ENCODE measurements at regions not wholly inside any gene's neighbourhood (a gene's known extent, or its start where the extent isn't known, plus 50 kb on each side); places are given as distances from the start of the nearest gene placed in this dataset.

DNA sequence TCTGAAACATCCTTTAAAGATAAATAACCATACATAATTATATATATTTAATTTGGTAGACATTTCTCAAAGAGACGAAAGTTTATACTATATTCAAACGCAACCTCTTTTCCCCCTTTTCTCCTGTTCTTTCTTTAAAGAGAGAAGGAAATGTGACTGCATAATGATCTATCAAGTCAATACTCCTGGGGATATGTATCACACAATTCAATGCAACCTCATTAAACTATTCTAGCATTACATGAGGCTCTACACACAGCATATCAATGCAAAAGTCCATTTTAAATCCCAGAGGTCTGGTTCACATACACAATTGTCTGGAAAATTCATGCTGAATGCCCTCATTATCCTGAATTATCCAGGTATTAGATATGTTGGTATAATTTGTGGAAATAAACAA, 330.7 kb downstream of the LMX1A start:
- no peak for FAIRE-seq

DNA sequence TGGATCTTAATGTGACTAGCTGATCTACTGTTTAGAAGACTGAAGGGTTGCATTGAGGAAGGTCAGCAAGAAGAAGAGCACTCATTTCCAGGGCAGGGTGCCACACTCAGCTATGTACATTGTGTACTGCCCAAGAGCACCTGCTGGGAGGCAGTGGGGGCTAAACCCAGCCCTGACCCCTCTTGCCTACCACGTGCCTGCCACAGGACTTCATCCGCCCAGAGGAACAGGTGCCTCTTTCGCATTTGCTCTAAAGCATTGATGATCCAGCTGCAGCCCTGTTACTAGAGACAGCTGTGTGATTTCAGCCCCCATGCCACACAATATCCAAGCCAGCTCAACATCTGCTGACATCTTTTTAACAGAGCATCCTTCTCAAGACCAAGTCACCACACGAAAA, 341.8 kb downstream of the LMX1A start:
- no peak for FAIRE-seq

DNA sequence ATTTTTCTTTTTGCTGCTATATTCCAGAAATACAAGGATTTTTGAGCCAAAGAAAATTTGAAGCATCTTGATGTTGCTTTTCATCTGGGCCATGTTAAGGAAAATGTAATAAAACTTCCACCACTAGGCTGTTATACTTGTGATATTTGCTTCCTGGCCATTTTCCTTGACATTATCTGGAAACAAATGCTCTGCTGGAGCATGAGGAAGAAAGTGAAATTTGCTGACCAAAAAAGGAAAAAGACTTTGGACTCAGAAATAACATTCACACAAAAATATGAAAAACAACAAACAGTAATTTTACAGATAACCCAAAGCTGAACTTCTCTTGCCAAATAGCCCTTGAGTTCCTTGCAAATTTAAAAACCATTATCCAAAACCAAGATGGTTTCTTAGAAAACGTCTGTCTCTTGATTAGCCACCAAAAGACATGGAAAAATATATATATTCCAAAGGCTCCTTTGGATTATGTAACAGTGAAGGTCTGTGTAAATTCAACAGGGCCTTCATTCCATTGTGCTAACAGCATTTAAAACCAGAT, 344.5 kb downstream of the LMX1A start:
- no peak for FAIRE-seq

DNA sequence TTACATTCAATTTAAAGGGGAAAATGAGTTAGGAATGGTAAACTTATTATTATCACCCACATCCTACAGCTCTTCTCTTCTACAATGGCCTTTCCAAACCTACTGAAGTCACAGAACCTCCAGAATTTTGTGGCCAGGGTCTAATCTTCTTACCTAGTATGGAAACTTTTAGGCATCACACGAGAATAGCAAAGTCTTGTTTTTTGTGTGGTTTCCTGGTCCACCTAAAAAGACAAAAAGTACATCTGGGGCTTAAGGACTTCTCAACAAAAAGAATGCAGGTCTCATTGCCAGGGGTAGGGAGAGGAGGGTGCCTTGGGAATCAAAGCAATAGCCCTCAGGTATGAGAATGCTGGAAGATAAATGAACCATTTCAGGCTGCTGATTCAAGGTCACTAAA, 345.3 kb downstream of the LMX1A start:
- no peak for FAIRE-seq

DNA sequence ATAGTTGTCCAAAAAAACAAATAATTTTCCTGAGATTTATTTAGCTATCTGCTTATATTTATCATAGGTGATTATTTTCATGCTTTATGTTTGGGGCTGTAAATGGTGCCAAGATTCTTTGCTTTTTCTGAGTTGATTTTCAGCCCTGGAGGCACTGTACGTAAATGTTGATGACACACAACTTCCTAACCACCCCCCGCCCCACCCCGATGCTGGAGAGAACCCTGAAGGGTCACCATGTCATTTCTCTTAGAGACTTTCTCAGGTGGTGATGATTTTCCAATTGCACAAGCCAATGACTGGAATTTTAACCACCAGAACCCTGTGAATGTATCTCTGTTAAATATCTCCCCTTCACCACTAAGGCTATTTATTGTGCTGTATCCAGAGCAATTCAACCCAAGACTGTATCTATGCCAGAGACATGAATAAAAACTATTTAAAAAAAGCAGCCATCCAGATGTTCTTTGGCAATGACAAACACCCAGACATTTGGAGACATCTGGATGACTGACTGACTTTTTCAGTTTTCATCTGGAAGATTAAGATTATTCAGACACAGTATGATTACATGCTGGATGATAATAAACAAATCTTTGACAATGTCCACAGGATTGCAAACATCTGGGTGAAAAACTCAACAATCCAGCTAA, 346.0 kb downstream of the LMX1A start:
- FAIRE-seq: no peak

DNA sequence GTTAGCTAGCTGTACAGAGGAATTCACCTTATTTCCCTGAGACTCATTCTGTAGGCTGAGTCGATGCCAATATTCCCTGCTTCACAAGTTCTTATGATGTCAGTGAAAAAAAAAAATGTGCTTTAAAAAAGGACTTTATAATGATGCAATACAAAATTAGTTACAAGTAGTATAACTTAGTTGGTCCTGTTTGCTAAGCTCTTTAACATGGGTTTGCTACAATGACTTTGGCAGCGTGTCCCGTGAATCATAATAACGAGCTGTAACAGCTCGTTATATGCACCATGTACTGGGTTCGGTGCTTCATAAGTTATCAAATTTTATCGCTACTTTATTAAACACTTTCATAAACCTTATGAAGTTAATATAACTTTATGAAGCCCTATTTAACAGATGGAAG, 349.7 kb downstream of the LMX1A start:
- FAIRE-seq: no peak

DNA sequence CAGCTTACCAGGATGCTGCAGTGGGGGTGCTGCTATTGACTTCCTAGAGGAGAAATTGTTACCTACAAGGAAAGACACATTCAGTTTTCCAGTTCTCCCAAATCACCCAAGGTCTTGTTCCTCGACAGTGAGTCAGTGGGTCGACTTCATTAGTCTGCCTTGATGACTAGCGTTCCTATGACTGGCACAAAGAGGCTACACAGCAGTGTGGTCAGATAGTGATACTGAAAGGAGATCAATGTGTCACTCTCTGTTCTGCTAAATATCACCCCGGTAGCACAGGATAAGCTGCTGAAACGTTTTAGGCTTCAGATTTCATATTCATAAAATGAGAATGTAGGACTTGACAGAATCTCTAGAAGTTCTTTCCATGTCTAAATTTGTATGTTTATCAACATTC, 357.4 kb downstream of the LMX1A start:
- FAIRE-seq: no peak

DNA sequence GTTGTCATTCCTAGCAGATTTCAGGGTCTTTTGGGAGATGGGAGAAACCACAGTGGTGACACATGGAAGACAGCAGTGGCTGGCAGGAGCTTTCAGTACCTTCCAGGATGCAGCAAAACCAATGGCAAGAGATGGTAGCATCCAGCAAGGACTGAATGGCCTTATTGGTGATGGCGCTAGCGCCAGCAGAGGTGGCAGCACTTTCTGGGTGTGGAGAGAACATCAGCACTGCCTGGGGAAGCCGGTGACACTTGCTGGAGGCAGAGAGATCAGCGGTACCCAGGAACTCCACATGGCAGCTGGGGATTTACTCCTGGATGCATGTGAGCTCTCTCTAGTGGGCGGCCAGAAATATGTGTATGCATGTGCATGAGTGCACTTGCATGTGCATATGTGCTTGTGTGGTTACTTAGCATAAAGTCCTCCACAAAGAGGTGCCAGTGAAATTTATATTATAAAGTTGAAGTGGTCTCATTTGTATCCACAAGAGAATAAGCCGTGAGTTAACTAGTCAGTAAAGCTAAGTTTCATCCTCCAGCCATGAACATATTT, 364.7 kb downstream of the LMX1A start:
- no peak for FAIRE-seq

DNA sequence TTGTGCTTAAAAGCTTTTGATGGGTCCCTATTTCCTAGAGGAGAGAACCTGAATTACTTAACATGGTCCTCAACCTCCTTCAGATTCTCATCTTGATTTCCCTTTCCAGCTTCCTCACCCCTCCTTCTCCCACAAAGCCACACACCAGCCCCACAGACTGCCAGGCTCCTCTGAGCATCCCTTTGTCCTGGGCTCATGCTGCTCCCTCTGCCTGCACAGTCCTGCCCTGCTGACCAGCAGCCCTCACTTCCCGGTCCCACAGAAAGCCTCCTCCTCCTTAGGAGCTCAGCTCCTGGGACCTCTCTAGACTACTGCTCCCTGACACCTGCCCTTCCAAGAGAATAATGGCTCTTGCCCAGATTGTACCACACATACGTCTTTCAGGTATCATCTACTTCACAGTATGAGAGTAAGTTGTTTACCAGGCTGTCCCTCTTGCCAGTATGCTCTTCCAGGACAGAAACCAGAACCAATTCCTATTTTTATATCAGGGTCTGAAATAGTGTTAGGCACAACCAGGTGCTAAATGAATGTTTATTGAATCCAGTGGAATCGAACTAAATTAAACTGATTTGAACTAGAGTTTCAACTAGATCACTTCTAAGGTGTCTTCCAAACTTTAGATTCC, 373.4 kb downstream of the LMX1A start:
- FAIRE-seq: no peak

DNA sequence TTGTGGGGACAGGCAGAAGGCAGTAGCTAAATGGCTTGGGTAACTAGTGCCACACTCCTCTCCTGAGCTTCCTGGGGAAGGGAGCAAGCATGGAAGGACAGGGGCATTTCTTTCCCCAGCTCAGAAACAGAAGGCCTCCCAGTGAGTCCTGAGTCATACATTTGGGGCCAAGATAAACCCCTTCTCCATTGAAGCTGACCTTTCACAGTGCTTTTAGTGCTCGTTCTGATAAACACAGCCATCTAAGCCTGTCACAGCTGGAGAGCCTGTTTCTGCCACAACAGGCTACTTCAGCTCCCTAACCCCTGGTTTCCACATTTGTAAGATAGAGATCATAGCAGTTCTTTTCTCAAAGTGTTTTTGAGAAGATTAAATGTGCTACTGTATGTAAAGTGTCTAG, 374.0 kb downstream of the LMX1A start:
- no peak for FAIRE-seq

DNA sequence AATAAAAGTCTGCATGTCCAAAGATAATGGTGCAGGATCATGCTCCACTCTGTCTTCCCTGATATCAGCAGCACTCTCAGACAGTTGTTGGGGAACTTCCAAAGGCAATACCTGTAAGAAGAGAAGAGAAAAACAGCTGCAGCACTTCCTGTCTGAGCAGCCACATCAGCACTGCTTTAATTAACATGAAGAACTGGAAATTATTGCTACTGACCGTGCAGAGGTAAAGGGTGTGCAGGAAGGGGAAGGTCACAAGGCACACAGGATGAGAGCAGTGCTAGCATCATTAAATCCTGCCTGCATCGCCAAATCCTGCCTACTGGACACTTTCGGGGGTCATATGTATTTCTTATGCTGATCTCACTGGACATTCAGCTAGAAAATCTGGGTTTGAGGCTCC, 379.0 kb downstream of the LMX1A start:
- FAIRE-seq: no peak

DNA sequence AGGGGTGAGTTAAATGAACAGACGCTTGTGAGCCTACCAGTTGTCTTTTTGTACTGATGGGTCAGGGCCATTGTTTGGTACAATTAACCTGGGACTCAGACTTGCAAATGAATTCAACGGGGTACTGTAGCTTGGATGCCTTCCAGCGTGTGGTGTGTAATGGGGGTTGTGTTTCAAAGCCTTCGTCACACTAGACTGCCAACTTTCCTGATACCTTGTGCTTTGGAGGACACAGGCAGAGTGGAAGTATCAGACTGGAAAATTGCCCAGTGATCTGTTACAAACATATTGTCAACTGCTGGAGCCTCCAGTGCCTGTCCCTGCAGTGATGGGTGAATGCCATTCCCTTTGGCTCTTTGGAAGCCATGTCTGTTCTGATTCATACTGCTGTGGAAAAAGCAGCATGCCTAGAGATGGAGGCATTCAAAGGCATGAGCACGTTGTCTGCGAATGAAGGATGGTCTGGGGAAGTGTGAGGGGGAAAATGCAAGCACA, 384.5 kb downstream of the LMX1A start:
- no peak for FAIRE-seq

DNA sequence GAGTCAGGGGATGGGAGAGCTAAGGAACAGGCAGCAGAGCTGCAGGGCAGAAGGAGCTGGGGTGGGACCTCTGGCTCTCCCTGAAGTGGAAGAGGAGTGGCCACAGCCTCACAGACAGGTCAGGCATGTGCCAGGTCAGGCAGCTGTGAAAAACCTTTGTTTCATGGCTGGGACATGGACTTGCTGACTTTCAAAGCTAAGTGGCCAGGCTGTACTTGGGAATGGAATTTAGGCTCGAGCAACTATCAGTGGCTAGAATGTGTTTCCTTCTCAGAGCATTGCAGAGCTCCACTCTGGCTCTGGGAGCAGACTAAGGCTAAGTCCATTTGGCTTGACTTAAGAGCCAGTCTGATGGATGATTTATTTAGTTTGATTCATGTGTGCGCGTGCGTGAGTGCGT, 385.1 kb downstream of the LMX1A start:
- no peak for FAIRE-seq

DNA sequence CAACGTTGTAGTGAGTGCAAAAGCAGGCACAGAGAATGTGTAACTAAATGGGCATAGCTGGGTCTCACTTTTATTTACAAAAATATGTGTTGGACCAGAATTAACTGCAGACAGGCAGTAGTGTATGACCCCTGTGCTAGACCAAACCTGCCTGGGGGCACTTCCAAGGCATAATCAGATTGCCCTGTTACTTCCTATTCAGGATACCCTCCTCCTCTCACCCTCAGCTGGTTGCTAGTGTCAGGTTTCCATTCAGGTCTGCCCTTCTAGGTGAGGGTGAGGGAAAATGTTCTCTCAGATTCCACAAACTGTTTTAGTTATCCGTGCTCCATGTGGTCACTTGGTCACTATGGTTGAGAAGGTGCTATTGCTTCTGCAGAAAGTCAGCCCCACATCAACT, 387.3 kb downstream of the LMX1A start:
- FAIRE-seq: no peak

DNA sequence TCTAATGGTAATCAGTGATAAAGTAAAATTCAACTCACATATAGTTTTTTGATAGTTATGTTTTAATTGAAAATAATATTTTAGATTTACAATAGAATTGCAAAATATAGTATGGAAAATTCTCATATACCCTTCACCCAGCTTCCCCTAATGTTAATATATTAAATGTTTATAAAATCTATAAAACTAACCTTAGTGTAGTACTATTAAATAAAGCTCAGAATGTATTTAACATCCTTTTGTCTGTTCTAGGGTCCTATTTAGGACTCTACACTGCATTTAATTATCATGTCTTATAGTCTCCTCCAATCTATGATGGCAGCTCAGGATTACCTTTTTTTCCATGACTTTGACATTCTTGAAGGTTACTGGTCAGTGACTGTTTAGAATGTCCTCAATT, 389.2 kb downstream of the LMX1A start:
- FAIRE-seq: peak; percentile 50

DNA sequence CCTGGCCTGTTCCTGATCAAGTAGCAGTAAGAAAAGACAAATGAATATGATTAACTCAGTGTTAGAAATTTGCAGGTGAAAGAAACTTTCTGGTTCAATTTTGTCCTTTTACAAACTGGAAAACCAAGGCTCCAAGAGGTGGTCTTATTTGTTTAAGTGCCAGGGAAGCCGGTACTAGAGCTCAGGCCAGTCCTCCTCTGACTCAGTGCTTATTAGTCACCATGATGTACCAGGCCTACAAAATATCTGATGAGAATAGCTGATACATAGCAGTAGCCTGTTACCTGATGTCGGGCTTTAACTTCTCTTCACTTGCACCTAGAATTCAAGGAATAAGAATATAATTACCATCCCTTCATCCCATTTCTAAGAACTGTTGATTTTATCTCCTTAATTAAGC, 394.8 kb downstream of the LMX1A start:
- no peak for FAIRE-seq

DNA sequence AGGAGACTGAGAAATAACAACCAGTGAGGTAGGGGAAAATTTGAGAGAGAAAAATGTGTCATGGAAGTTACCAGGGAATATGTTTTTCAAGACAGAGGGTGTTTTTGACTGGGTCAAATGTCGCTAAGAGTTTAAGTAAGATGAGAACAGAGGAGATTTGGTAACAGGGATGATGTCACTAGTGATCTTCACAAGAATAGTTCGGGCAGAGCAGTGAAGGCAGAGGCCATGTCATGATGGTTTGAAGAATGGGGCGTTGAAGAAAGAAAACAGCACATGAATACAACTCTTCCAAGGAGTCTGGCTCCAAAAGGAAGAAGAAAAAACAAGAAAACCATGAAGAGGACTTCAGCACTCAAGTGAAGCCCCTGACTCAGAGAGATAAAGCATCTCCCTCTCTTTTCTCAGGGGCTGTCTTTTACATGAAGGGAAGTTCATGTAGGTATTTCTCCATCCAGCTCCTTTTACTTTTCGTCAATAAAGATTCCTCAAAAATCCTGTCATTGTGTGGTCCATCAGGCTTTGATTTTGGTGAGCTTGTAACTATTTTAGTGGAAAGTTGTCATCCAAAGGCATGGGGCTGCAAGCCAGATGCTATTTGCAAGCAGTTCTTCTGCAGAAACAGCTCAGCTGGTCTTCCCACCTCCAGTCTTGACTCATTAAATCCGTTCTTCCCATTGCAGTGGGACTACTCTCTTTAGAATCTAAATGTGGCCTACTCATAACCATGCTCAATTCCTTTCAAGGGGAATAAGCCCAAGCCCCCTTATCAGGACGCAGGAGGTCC, 397.3 kb downstream of the LMX1A start:
- no peak for FAIRE-seq

DNA sequence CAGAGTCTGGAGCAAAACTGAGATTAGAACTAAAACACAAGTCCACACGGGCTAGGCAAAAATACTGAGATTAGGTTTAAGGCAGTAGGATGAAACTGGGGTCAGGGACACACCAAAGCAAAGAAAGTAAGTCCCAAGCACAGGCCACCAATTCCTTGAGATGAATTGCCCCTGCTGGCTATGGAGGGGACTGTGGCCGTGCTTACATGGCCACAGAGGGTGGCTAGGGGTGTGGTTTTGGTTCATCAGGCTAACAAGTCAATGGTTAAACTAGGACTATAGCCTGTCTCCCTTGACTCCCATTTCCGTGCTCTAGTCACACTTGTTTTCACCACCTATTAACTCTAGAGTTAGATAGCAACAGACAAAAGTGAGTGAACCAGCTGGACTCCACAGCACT, 394.8 kb downstream of the PBX1 start:
- no peak for FAIRE-seq

DNA sequence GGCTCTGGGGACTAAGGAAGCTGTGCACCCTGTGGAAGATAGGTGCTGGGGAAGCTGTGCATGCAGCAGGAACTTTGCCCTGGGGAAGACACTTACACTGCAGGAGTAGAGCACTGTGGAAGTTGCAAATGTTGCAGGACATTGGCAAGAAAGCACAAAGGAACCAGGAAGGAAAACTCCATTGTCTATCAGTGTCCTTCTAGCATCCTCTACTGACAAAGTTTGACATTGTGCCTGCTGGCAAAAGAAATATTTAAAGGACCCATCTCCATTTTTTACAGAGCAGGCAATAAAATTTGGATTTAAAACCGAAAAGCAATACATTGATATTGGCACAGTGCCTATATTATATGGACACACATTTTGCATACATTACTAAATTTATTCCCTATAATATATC, 394.1 kb downstream of the PBX1 start:
- no peak for FAIRE-seq

DNA sequence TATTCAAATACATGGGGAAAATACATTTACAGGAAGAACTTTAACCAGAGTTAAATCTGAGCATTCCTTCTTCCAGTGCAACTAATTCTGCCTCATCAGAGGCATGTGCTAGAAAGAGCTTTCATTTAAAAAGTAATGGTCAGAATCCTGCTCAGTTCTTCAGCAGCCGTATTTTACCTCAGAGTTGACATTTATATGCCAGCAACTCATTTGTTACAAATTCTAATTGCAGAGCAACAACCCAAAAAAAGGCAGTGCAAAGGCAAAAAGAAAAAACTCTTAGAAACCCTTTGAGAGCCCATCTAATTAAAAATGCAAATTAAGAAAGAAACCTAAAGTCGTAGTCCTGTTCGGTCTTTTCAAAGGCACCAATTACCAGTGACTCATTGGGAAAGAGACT, 392.5 kb downstream of the PBX1 start:
- no peak for FAIRE-seq

DNA sequence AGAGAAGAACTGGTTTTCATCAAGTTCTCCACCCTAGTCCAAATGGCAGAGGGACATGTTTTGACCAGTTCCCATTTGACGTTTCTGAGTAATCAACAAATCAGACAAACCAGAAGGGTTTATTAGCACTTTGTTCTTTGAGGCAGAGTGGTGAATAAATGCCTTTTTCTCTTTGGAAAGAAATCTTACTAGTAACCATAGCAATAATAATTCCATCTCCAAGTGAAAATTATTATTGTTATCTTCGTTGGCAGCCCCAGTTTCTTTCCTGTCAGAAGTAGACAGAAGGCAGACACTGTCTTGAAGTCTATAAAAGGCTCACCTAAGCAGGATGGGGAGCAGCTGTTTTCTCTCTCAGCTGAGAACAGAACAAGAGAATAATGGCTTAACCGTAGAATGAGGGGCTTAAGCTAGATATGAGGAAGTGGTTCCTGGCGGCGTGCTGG, 391.6 kb downstream of the PBX1 start:
- no peak for FAIRE-seq

DNA sequence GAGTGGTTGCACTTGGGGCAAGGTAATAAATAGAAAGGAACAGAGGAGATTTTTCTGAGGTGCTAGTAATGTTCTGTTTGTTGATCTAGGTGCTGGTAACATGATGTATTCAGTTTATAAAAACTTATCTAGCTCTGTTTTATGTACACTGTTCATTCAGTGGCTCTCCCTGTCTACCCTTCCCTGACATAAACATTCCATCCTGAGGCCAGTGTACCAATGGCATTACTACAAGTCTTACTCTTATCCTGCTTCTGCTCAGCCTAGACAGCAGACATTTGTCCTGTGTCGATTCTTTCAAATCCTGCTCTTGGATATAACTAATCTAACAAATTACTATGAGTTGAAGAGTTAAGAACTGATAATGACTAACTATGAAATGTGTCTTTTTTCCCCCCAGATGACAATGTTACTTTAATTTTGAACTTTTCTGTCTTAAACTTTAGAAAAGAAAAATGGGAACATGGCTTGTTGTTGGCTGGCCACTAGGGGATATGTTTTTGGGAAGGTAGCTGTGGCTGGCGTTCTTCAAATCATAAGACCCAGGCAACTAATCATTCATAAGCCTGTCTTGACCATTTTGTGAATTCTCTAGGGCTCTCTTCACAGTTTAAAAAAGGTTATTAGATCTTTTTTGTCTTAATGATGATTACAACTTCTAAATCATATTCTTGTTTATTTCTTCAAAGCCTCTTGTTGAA, 390.9 kb downstream of the PBX1 start:
- FAIRE-seq: no peak

DNA sequence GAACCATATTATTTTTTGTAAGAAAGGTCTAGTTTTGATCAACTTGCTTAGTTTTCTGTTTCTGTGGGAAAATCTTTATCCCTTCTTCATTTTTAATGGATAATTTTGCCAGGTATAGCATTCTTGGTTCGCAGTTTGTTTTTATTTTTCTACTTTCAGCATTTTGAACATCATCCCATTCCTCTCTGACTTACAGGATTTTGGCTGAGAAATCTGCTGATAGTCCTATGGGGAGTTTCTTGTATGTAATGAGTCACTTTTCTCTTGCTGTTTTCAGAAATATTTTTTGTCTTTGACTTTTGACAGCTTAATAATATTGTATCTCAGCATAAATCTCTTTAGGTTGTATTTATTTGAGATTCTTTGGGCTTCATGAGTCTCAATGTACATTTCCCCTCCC, 389.1 kb downstream of the PBX1 start:
- FAIRE-seq: no peak
